Endothelial cell of umbilical vein (primary cell): ENCODE measurements at regions not wholly inside any gene's neighbourhood (a gene's known extent, or its start where the extent isn't known, plus 50 kb on each side); places are given as distances from the start of the nearest gene placed in this dataset.

Experiments used
- BruUV-seq: library from RNA; stranded (reverse); fragments of 400-500 nt; replicated peaks from 2 replicates; lab custom pipeline; 2021; lab: Mats Ljungman, UMichigan
- CTCF ChIA-PET: fragments of 300-600, 350-600 bp; sonication (Branson Sonifier 250); formaldehyde crosslinking; loops from one replicate; lab custom pipeline; 2021; ENCODE audit warnings: antibody characterized with exemption, inconsistent platforms; lab: Charles Lee
- POLR2A ChIA-PET: fragments of 300-600, 350-600 bp; sonication (Branson Sonifier 250); formaldehyde crosslinking; loops from one replicate; lab custom pipeline; 2021; ENCODE audit warnings: antibody characterized with exemption, inconsistent platforms; lab: Charles Lee
- DNase-seq: peaks from one replicate; pipeline ENCODE4 v3.0.0-alpha.2; 2011; ENCODE audit warnings: low read depth, low spot score
- FAIRE-seq: peaks from 2 replicates; lab custom pipeline; 2011; peaks lifted over from hg19 to GRCh38; lab: Jason Lieb, UNC
- H2AFZ ChIP-seq: 2 replicates; pipeline ENCODE4 v1.6.0; 2012; ENCODE audit warnings: low read depth, low read length, control low read depth, inconsistent platforms
- H3K27ac ChIP-seq: 2 replicates; pipeline ENCODE4 v1.5.1; 2011; ENCODE audit warnings: low read depth, mild to moderate bottlenecking, control low read depth, low read length, moderate library complexity; ENCODE audit not compliant: insufficient read depth
- H3K27me3 ChIP-seq, 2 experiments: 2 replicates each; pipeline versions ENCODE4 v1.6.0 to v1.6.1; 2011; ENCODE audit warnings: low read length in 2 of 2, mixed read lengths in 1 of 2; ENCODE audit not compliant: control insufficient read depth in 2 of 2, insufficient read depth in 2 of 2
- H3K36me3 ChIP-seq, 2 experiments: 2 replicates in 1 of 2; 3 replicates in 1 of 2; pipeline ENCODE4 v1.5.1; 2011; ENCODE audit warnings: low read length in 2 of 2, mild to moderate bottlenecking in 1 of 2, moderate library complexity in 1 of 2; ENCODE audit not compliant: control insufficient read depth in 2 of 2, insufficient read depth in 2 of 2; ENCODE audit errors: extremely low read depth in 1 of 2
- H3K4me1 ChIP-seq: 3 replicates; pipeline ENCODE4 v1.5.1; 2011; ENCODE audit warnings: mild to moderate bottlenecking, low read length; ENCODE audit not compliant: control insufficient read depth, insufficient read depth; ENCODE audit errors: extremely low read depth
- H3K4me2 ChIP-seq: 2 replicates; pipeline ENCODE4 v1.6.1; 2011; ENCODE audit warnings: low read length, control low read depth, mixed read lengths; ENCODE audit not compliant: insufficient read depth
- H3K4me3 ChIP-seq, 3 experiments: fragments of 200-600 bp in 1 of 3; sonication (generic), shearing (Covaris generic) in 1 of 3; replicated peaks in 1 of 3; 2 replicates each; pipeline ENCODE4 v1.5.1; 2011 to 2016; ENCODE audit warnings: control low read depth in 3 of 3, low read length in 3 of 3, mild to moderate bottlenecking in 2 of 3, inconsistent platforms in 1 of 3, low read depth in 1 of 3, moderate library complexity in 1 of 3; ENCODE audit not compliant: insufficient read depth in 1 of 3
- H3K79me2 ChIP-seq: 2 replicates; pipeline ENCODE4 v1.6.0; 2012; ENCODE audit warnings: low read length, inconsistent platforms; ENCODE audit not compliant: control insufficient read depth, insufficient read depth
- H3K9ac ChIP-seq: replicated peaks from 2 replicates; pipeline ENCODE3; 2011; ENCODE audit warnings: low read length, control low read depth; ENCODE audit not compliant: insufficient read depth; ENCODE audit errors: extremely low read depth
- H3K9me1 ChIP-seq: replicated peaks from 3 replicates; pipeline ENCODE4 v1.6.0; 2011; ENCODE audit warnings: mild to moderate bottlenecking, low read length; ENCODE audit not compliant: control insufficient read depth, insufficient read depth; ENCODE audit errors: extremely low read depth
- H3K9me3 ChIP-seq: replicated peaks from 2 replicates; pipeline ENCODE4 v1.5.1; 2012; ENCODE audit warnings: low read length, inconsistent platforms; ENCODE audit not compliant: control insufficient read depth, insufficient read depth
- H4K20me1 ChIP-seq: replicated peaks from 2 replicates; pipeline ENCODE3; 2011; ENCODE audit warnings: mild to moderate bottlenecking, low read length; ENCODE audit not compliant: control insufficient read depth, insufficient read depth; ENCODE audit errors: extremely low read depth
- EZH2 ChIP-seq: IDR thresholded peaks from 2 replicates; pipeline ENCODE4 v1.6.1; 2012; ENCODE audit warnings: borderline replicate concordance, low read depth, mild to moderate bottlenecking, moderate library complexity, low read length, inconsistent platforms; ENCODE audit not compliant: severe bottlenecking
- FOS ChIP-seq: IDR thresholded peaks from 2 replicates; pipeline ENCODE4 v1.6.1; 2011; ENCODE audit warnings: mild to moderate bottlenecking, low read length, moderate library complexity, borderline replicate concordance; ENCODE audit not compliant: insufficient read depth
- GATA2 ChIP-seq: IDR thresholded peaks from 2 replicates; pipeline ENCODE4 v1.7.0; 2011; ENCODE audit warnings: low read depth, mild to moderate bottlenecking, moderate library complexity, mixed read lengths, low read length; ENCODE audit not compliant: insufficient read length, insufficient read depth
- JUN ChIP-seq: IDR thresholded peaks from 2 replicates; pipeline ENCODE4 v1.6.1; 2011; ENCODE audit warnings: borderline replicate concordance, low read depth; ENCODE audit not compliant: insufficient read length, insufficient read depth
- MYC ChIP-seq: IDR thresholded peaks from one replicate; pipeline ENCODE4 v1.6.1; 2011; ENCODE audit warnings: mild to moderate bottlenecking, low read depth, low read length
- POLR2A ChIP-seq: IDR thresholded peaks from 2 replicates; pipeline ENCODE4 v1.6.1; 2012; ENCODE audit warnings: low read depth, mild to moderate bottlenecking, control low read depth, low read length
- POLR2AphosphoS5 ChIP-seq: IDR thresholded peaks from 2 replicates; pipeline ENCODE4 v1.6.1; 2012; ENCODE audit warnings: low read depth, mild to moderate bottlenecking, control low read depth, low read length, moderate library complexity; ENCODE audit not compliant: insufficient read depth
- dilution Hi-C: fragments of 300-500 bp; cut with MboI; formaldehyde crosslinking; loops from one replicate; pipeline ENCODE4 v1.15.0; 2019; ENCODE audit warnings: low sequenced_read_pairs; ENCODE audit not compliant: extremely low pct_ligation_motif_present
- intact Hi-C: fragments of 100-400 bp; cut with micrococcal nuclease; formaldehyde crosslinking; loops from one replicate; pipeline ENCODE4 v1.10.0; 2022
- TF ChIP-seq, protein P1 (sequence below): IDR thresholded peaks from 2 replicates; pipeline ENCODE4 v1.6.1; 2011; ENCODE audit not compliant: insufficient read depth, insufficient read length
- TF ChIP-seq, protein P2 (sequence below), 2 donors: IDR thresholded peaks; 1 replicate in 1 of 2; 2 replicates in 1 of 2; pipeline ENCODE4 v1.5.1; 2011; ENCODE audit warnings: low read length in 2 of 2, mild to moderate bottlenecking in 2 of 2, moderate library complexity in 2 of 2, control low read depth in 1 of 2, inconsistent platforms in 1 of 2, low read depth in 1 of 2; ENCODE audit not compliant: insufficient read depth in 1 of 2; ENCODE audit errors: extremely low read depth in 1 of 2

DNA sequence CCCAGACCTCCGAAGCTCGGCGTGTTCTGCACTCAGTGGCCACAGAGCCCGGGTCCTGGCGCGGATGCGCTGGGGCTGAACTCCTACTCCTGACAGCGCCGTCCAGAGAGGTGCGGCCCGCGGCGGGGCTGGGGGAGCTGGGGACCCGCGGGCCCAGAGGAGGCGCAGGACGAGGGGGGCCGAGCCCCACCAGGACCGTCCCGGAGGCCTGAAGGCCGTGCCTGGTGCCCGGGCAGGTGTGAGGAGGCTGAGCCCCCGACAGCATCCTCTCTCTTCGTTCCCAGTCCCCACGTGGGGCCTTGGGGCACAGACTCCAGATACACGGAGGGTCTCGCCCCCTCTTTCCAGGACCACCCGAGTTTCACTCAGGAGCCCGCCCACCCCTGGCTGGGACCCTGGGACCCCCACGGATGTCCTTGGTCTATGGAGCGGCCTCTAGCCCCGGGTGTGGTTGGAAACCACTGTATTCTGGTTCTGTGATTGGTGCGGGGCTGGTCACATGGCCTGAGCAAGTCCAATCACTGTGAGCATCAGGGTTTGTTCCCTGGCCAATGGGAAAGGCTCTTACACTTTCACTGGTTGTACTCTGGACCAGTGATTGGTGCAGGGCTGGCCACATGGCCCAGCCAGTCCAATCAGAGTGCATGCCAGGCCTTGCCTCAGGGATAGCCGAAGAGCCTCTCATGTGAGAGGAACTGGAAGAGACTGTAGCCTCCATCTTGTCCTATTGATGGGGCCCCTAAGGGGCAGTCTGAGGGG, 217.6 kb upstream of the SFSWAP start:
- ChIA-PET POLR2A (no interaction called here), CTCF (no interaction called here)
- Histone ChIP-seq H3K9ac (no peak overlapping the region), H3K27me3 (no peaks in the 10 kb centered on the region), H3K4me3 (no peak overlapping the region), H3K9me3 (no peaks in the 10 kb centered on the region), H3K27ac (no peak overlapping the region), H3K79me2 (no peaks in the 10 kb centered on the region), H3K4me2 (no peak overlapping the region), H3K36me3 (no peaks in the 10 kb centered on the region), H2AFZ (no peak overlapping the region), H3K4me1 (no peaks in the 10 kb centered on the region), H3K9me1 (no peaks in the 10 kb centered on the region), H4K20me1 (no peaks in the 10 kb centered on the region)
- FAIRE-seq (no peak), DNase-seq (no peak)
- TF ChIP-seq GATA2 (no peak), MYC (no peak), POLR2A (no peak), EZH2 (no peak), JUN (no peak), FOS (no peak), POLR2AphosphoS5 (no peak)
- TF ChIP-seq, protein P1, sequence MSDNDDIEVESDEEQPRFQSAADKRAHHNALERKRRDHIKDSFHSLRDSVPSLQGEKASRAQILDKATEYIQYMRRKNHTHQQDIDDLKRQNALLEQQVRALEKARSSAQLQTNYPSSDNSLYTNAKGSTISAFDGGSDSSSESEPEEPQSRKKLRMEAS = no peak
- TF ChIP-seq, protein P2, sequence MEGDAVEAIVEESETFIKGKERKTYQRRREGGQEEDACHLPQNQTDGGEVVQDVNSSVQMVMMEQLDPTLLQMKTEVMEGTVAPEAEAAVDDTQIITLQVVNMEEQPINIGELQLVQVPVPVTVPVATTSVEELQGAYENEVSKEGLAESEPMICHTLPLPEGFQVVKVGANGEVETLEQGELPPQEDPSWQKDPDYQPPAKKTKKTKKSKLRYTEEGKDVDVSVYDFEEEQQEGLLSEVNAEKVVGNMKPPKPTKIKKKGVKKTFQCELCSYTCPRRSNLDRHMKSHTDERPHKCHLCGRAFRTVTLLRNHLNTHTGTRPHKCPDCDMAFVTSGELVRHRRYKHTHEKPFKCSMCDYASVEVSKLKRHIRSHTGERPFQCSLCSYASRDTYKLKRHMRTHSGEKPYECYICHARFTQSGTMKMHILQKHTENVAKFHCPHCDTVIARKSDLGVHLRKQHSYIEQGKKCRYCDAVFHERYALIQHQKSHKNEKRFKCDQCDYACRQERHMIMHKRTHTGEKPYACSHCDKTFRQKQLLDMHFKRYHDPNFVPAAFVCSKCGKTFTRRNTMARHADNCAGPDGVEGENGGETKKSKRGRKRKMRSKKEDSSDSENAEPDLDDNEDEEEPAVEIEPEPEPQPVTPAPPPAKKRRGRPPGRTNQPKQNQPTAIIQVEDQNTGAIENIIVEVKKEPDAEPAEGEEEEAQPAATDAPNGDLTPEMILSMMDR (IDR thresholded peaks at IDR 0.05; ENCODE audit: extremely low read depth in 1 of 2, insufficient read depth in 1 of 2, low read depth in 1 of 2, low read length in 2 of 2) = no peak
- BruUV-seq = no TSS peak
- intact Hi-C loops = no loop called here
- dilution Hi-C loops = no loop called here
